AG10803 (cell line): ENCODE measurements at regions not wholly inside any gene's neighbourhood (a gene's known extent, or its start where the extent isn't known, plus 50 kb on each side); places are given as distances from the start of the nearest gene placed in this dataset.
"Not testable (repeated sequence)": the region's sequence is repeated elsewhere in the genome, so short reads cannot be mapped to it uniquely, and the experiment has no call there.

Experiments
- DNase-seq: peaks from one replicate; pipeline ENCODE4 v3.0.0; 2010; ENCODE audit warnings: low read depth
- H3K4me3 ChIP-seq: 2 replicates; pipeline ENCODE4 v1.5.1; 2011; ENCODE audit warnings: mild to moderate bottlenecking, low read length, control low read depth
- TF ChIP-seq, protein P1 (sequence below): conservative IDR thresholded peaks from 2 replicates; pipeline ENCODE4 v1.5.1; 2011; ENCODE audit warnings: mild to moderate bottlenecking, low read length, control low read depth, inconsistent platforms

DNA sequence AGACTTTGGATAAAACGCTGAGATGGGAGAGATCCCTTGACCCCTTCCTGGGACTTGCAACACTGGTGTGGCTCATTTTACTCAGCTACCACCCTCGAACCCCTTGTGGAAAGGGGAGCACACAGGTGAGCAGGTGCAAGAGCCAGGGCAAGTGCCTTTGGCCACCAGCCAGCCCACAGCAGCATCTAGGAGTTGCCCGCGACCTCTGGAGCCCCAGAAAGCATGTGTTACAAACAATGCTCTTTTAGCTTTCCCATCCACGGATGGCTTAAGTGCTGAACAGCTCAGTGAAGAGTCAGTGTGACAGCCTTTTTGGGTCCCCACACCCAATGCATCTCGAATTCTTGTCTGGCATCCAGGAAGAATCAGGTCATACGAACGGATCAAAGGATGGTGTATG is 197.8 kb downstream of the MEMO1 start:
- no peak overlapping the region for H3K4me3 ChIP-seq
- TF ChIP-seq, protein P1, sequence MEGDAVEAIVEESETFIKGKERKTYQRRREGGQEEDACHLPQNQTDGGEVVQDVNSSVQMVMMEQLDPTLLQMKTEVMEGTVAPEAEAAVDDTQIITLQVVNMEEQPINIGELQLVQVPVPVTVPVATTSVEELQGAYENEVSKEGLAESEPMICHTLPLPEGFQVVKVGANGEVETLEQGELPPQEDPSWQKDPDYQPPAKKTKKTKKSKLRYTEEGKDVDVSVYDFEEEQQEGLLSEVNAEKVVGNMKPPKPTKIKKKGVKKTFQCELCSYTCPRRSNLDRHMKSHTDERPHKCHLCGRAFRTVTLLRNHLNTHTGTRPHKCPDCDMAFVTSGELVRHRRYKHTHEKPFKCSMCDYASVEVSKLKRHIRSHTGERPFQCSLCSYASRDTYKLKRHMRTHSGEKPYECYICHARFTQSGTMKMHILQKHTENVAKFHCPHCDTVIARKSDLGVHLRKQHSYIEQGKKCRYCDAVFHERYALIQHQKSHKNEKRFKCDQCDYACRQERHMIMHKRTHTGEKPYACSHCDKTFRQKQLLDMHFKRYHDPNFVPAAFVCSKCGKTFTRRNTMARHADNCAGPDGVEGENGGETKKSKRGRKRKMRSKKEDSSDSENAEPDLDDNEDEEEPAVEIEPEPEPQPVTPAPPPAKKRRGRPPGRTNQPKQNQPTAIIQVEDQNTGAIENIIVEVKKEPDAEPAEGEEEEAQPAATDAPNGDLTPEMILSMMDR: no peak
- no peak for DNase-seq

DNA sequence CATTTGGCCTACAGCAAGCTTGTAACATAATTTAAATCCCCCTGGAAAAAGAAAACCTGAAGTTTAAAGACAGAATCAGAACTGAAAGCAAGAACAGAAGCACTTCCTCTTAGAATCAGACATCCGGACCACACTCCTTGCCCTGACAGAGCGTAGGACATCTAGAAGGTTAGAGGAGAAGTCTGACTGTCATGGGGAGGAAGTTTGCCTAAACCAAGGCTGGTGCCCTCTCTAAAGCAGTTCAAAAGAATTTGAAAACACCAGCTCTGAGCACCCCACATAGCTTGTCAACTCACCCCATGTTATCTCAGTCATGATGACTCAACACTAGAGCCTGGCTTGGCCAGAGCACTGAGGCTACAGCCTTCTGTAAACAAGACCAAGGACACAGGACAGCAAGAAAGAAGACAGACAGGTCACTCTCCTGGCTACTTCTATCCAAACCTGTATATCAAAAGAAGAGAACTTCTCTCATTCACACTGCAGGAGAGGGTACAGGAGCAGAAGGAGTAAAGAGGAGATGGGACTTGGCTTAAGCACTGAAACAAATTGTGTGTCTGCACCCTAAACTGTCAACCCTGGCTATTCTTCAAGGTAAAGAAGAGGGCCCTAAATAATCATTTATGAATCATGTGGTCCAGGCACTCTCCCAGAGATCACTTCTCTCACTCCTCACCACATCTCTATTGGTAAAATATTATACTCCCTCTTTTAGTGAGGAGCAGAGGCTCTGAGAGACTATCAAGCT is 198.6 kb downstream of the MEMO1 start:
- H3K4me3 ChIP-seq: no peak overlapping the region
- TF ChIP-seq, protein P1: no peak
- no peak for DNase-seq

DNA sequence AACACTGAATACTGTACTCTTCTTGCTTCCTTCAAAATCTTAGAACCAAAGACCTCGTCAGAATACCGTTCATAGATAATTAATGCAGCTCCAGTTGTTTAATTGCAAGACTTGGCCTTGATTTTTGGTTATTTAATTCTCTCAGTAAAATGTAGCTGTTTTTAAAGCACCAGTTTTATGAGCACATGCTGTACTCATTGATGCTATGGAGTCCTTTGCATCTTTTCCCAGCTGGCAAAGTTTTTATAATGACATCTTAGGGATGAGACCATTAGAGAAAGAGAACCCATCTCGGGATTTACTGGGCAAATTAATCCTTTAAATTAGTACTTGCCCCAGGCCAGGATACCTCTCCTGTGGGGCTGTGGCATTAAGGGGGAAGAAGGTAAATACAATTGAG is 199.3 kb downstream of the MEMO1 start:
- no peak overlapping the region for H3K4me3 ChIP-seq
- TF ChIP-seq, protein P1: no peak
- DNase-seq: no peak

DNA sequence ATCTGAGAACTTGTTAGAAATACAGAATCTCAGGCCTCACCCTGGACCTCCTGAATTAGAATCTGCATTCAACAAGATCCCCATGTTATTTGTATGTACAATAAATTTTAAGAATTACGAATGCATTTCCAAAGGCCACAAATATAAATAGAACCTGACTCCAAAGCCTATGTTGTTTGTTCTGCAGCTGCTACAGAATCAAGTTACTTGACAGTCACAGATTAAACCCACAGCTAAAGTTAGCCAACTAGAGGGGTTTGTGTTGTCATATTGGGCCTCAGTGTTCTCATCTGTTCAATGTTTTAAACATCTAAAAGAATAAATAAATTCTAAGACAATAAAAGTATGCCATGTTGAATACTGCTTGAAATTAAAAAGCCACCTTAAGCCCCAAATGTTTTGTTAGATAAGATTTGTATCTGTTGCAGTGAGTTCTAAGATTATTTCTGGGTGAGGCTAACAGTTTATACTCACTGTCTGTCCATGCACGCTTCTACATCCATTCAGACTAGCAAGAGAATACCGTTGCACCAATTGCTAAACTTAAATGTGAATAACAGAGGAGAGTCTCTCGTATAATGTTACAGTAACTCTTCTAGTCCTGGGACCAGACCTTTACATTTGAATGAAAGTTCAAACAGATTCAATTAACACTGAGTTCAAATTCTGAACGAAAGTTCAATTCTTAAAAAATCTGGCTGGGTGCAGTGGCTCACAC is 200.4 kb downstream of the MEMO1 start:
- DNase-seq: no peak
- H3K4me3 ChIP-seq: no peak overlapping the region
- TF ChIP-seq, protein P1: no peak

DNA sequence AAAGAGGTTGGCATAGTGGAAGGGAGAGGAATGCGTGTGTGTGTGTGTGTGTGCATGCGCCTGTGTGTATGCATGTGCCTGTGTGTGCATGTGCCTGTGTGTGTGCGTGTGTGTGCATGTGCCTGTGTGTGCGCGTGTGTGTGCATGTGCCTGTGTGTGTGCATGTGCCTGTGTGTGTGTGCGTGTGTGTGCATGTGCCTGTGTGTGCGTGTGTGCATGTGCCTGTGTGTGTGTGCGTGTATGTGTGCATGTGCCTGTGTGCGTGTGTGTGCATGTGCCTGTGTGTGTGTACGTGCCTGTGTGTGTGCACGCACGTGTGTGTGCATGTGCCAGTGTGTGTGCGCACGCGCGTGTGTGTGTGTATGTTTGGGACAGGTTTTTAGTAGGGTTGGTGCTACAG is 205.1 kb downstream of the MEMO1 start:
- TF ChIP-seq, protein P1: no peak

DNA sequence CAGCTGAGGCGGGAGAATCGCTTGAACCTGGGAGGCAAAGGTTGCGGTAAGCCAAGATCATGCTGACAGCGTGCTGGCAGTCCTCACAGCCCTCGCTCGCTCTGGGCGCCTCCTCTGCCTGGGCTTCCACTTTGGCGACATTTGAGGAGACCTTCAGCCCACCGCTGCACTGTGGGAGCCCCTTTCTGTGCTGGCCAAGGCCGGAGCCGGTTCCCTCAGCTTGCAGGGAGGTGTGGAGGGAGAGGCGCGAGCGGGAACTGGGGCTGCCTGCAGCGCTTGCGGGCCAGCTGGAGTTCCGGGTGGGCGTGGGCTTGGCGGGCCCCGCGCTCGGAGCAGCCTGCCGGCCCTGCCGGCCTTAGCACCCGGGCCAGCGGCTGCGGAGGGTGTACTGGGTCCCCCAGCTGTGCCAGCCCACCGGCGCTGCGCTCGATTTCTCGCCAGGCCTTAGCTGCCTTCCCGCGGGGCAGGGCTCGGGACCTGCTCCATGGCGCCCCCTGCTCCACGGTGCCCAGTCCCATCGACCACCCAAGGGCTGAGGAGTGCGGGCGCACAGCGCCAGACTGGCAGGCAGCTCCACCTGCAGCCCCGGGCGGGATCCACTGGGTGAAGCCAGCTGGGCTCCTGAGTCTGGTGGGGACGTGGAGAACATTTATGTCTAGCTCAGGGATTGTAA is 207.2 kb downstream of the MEMO1 start:
- DNase-seq: not testable (repeated sequence)

More for the DNA sequence above, 205.1 kb downstream of the MEMO1 start:
- H3K4me3 ChIP-seq: no peak overlapping the region
- DNase-seq: no peak

DNA sequence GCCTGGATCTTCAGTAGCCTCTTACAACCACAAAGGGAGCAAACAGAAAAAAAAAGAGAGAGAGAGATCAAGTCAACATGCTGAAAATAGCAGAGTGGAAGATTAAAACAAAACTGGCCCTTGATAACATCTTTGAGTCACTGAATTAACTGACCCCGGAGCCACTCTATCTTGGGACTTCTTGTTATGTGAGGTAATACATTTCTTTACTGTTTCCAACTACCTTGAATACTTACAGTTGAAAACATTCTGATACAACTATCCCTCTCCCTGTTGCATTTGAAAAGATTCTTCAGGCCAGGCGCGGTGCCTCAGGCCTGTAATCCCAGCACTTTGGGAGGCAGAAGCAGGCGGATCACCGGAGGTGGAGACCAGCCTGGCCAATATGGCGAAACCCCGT is 208.1 kb downstream of the MEMO1 start:
- no peak overlapping the region for H3K4me3 ChIP-seq
- TF ChIP-seq, protein P1: no peak
- no peak for DNase-seq

More for the DNA sequence above, 207.2 kb downstream of the MEMO1 start:
- H3K4me3 ChIP-seq: not testable (repeated sequence)

DNA sequence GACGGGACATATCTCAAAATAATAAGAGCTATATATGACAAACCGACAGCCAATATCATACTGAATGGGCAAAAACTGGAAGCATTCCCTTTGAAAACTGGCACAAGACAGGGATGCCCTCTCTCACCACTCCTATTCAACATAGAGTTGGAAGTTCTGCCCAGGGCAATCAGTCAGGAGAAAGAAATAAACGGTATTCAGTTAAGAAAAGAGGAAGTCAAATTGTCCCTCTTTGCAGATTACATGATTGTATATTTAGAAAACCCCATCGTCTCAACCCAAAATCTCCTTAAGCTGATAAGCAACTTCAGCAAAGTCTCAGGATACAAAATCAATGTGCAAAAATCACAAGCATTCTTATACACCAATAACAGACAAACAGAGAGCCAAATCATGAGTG is 211.5 kb downstream of the MEMO1 start:
- not testable (repeated sequence) for H3K4me3 ChIP-seq, DNase-seq
